H54 (cell line): ENCODE measurements at regions not wholly inside any gene's neighbourhood (a gene's known extent, or its start where the extent isn't known, plus 50 kb on each side); places are given as distances from the start of the nearest gene placed in this dataset.
"Not testable (repeated sequence)": the region's sequence is repeated elsewhere in the genome, so short reads cannot be mapped to it uniquely, and the experiment has no call there.

Experiments
- DNase-seq: peaks from one replicate; pipeline ENCODE4 v3.0.0; 2011; ENCODE audit warnings: low spot score, mixed read lengths; ENCODE audit not compliant: insufficient read length
- FAIRE-seq: peaks from 3 replicates; lab custom pipeline; 2011; peaks lifted over from hg19 to GRCh38; lab: Jason Lieb, UNC
- POLR2A ChIP-seq: IDR thresholded peaks from 2 replicates; pipeline ENCODE4 v1.6.1; 2011; ENCODE audit warnings: low read depth, mild to moderate bottlenecking, low read length

DNA sequence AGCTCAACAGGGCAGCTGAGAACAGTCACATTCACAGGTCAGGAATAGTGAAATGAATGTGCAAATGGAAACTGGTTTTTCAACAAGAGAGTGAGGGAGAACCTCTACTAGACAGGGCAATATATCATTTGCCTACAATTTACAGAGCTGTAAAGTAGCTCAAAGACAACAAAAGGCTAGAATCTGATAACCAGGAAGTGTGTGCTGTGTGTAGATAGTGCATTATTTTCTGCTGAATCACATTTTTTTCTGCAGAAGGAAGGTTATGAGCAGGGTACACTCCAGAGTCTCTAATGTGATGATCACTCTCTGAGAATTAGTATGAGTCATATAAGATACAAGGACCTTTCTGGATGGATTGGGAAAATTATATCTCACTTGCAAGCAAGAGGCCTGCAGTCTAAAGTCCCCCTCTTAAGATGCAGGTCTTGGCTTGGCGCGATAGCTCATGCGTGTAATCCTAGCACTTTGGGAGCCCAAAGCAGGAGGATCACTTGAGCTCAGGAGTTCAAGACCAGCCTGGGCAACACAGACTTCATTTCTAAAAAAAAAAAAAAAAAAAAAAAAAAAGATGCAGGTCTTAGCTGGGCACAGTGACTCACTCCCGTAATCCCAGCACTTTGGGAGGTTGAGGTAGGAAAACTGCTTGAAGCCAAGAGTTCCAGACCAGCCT lies 59.9 kb upstream of the COBL start:
- no peak for FAIRE-seq

DNA sequence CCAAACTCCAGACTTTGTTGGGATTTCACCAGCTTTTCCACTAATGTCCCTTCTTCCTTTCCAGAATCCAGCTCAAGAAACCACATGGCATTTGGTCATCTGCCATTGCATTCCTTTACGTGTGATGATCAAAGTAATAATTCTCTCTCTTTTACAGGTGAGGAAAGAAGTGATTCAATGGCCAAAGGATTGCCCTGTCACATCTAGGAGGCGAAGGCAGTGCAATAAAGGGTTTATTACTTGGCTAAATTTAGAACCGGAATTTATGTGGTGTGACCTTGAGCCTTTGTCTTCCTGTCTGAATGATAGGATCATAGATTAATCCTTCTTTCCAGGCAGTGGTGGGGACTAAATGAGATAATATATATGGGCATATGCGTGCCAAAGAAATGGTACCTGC lies 58.3 kb upstream of the COBL start:
- no peak for DNase-seq
- FAIRE-seq: no peak
- TF ChIP-seq POLR2A: no peak

More for the DNA sequence above, 59.9 kb upstream of the COBL start:
- TF ChIP-seq POLR2A: no peak
- DNase-seq: peak; percentile 38

DNA sequence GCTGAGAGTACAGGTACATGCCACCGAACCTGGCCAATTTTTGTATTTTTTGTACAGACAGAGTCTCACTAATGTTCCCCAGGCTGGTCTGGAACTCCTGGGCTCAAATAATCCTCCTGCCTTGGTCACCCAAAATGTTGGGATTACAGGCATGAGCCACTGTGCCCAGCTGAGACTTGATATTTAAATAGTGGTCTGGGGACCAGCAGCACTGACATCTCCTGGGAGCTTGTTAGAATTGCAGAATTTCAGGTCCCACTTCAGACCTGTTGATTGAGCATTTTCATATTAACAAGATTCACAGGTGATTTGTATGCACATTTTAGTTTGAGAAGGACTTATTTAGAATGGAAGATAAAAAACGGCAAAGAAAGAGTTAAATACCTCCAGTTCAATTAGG lies 57.0 kb upstream of the COBL start:
- FAIRE-seq, DNase-seq: not testable (repeated sequence)

DNA sequence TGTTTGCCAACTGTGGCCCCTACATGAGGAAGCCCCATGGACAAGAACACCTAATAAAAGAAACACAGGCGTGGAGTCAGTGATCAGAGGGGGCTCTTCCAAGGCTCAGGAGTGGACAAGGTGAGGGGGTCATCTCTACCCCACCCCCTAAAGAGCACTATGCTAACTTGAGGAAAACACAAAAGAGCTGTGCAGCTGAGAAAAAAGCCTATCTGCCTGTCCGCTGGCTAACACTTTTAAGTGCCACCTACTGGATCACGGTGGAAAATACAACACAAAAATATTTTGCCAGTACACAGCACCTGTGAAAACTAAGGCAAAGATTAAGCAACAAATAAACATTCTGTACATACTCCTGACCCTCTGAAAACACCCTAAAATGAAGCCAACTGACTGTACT lies 53.1 kb upstream of the COBL start:
- no peak for TF ChIP-seq POLR2A
- FAIRE-seq: peak; percentile 27
- no peak for DNase-seq

DNA sequence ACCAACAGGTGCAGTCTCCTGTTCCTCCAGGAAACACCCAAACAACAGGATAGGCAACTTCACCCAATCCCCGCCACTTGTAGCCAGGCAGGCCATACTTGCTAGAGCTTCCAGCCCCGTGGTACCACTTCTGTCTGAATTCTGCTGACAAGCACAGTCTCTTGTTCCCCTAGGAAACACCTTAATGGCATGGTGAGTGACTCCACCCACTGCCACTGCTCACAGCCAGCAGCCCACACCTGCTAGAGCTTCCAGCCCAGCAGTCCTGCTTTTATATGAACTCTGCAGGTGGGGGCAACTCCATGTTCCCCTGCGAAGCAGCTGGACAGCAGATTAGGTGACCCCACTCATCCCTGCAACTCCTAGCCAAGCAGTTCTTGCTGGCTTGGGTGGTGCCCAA lies 52.6 kb upstream of the COBL start:
- not testable (repeated sequence) for DNase-seq, FAIRE-seq

DNA sequence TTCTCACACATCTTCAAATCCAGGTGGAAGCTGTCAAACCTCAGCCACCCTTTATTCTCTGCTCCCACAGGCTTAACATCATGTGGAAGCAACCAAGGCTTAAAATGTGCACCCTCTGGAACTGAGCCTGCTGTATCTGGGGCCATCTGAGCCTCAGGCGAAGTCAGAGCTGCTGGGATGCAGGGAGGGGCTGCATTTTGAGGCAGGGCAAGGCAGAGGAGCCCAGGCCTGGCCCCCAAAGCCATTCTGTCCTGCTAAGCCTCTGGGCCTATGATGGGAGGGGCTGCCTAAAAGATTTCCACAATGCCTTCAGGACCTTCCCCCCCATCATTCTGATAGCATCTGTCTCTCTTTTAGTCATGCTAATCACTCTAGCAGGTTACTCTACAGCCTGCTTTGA lies 51.7 kb upstream of the COBL start:
- FAIRE-seq (no peak), DNase-seq (no peak)

DNA sequence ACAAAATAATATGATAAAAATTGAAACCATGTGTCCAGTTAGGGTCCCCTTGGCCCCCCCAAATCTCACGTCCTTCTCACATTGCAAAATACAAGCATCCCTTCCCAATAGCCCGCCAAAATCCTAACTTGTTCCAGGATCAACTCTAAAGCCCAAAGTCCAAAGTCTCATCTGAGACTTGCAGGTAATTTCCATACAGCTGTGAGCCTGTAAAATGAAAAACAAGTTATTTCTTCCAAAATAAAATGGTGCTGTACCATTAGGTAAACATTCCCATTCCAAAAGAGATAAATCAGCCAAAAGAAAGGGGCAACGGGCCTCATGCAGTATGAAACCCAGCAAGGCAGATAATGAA lies 51.0 kb upstream of the COBL start:
- TF ChIP-seq POLR2A: no peak
- FAIRE-seq: no peak

More for the DNA sequence above, 51.7 kb upstream of the COBL start:
- no peak for TF ChIP-seq POLR2A

DNA sequence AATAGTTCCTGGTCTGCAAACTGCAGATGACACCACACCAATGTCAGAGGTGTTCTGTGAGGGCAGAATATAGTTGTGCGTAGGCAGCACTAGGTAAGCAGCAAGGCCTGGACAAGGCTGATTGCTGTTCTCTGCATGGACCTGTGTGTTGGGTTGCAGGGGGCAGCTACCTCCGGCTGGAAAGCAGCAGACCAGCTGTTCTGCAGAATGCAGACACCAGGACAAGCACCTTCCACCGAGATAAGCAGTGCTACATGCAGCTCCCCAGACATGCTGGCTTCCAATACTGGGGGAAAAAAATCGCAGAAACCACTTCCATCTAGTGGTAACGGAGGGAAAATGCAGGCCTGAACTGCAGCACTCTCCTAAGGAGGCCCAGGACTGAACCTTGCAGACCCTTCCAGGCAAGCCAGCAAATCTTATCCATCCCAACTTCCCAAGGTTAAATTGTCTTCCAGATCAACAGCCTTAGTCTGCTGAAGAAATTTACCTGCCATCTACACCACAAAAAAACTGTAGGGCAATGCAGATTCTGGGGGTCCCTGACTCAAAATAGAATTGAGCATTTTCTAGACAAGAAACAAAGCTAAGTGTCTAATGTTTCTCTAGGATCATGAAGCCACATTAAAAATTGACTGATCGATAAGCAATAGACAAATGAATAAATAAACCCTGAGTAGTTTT lies 50.5 kb upstream of the COBL start:
- peak; percentile 59 for DNase-seq

More for the DNA sequence above, 51.0 kb upstream of the COBL start:
- no peak for DNase-seq

More for the DNA sequence above, 50.5 kb upstream of the COBL start:
- FAIRE-seq: no peak
- no peak for TF ChIP-seq POLR2A
